ACC112 (cell line): ENCODE measurements at regions not wholly inside any gene's neighbourhood (a gene's known extent, or its start where the extent isn't known, plus 50 kb on each side); places are given as distances from the start of the nearest gene placed in this dataset.
"Not testable (repeated sequence)": the region's sequence is repeated elsewhere in the genome, so short reads cannot be mapped to it uniquely, and the experiment has no call there.

Experiments used
- H2AFZ ChIP-seq: fragments of 200-600 bp; sonication (generic); one replicate; pipeline ENCODE4 v1.6.0; 2017; ENCODE audit warnings: antibody characterized with exemption, low read length; ENCODE audit not compliant: unreplicated experiment
- H3K27ac ChIP-seq: fragments of 200-600 bp; sonication (generic); 2 replicates; pipeline ENCODE4 v1.5.1; 2014; ENCODE audit warnings: low read depth, mild to moderate bottlenecking, antibody characterized with exemption, low read length, moderate library complexity
- H3K27me3 ChIP-seq: fragments of 200-600 bp; sonication (generic); 2 replicates; pipeline ENCODE4 v1.6.1; 2014; ENCODE audit warnings: mild to moderate bottlenecking, antibody characterized with exemption, low read length, moderate library complexity, mixed read lengths; ENCODE audit not compliant: insufficient read depth
- H3K36me3 ChIP-seq: fragments of 200-600 bp; sonication (generic); 2 replicates; pipeline ENCODE4 v1.6.1; 2016; ENCODE audit warnings: mild to moderate bottlenecking, antibody characterized with exemption, low read length, moderate library complexity, mixed read lengths; ENCODE audit not compliant: insufficient read depth
- H3K4me1 ChIP-seq: fragments of 200-600 bp; sonication (generic); one replicate; pipeline ENCODE4 v1.6.1; 2016; ENCODE audit warnings: low read length, mixed read lengths; ENCODE audit not compliant: insufficient read depth, unreplicated experiment, control insufficient read depth
- H3K4me3 ChIP-seq: fragments of 200-600 bp; sonication (generic); 2 replicates; pipeline ENCODE4 v1.5.1; 2014; ENCODE audit warnings: mild to moderate bottlenecking, low read depth, low read length
- H3K79me2 ChIP-seq: fragments of 200-600 bp; sonication (generic); one replicate; pipeline ENCODE4 v1.6.0; 2016; ENCODE audit warnings: low read length; ENCODE audit not compliant: control insufficient read depth, unreplicated experiment, insufficient read depth

GRCh38 chr4:183816077-183816476 is 89.0 kb upstream of the STOX2 start:
- Histone ChIP-seq H2AFZ (no peak overlapping the region), H3K27ac (no peak overlapping the region), H3K4me1 (no peaks in the 10 kb centered on the region), H3K79me2 (no peaks in the 10 kb centered on the region), H3K27me3 (no peaks in the 10 kb centered on the region), H3K36me3 (no peaks in the 10 kb centered on the region), H3K4me3 (no peak overlapping the region)

- no peak overlapping the region for H3K4me3 ChIP-seq
- no peak overlapping the region for H3K27ac ChIP-seq
- no peaks in the 10 kb centered on the region for H3K36me3 ChIP-seq
- no peaks in the 10 kb centered on the region for H3K79me2 ChIP-seq
- H3K27me3 ChIP-seq: no peaks in the 10 kb centered on the region
- no peaks in the 10 kb centered on the region for H3K4me1 ChIP-seq
- no peak overlapping the region for H2AFZ ChIP-seq
Measured at GRCh38 chr4:183816882-183817509, 88.1 kb upstream of the STOX2 start.

GRCh38 chr4:183818591-183818990 is 86.5 kb upstream of the STOX2 start:
- H3K27me3 ChIP-seq, H2AFZ ChIP-seq, H3K36me3 ChIP-seq, H3K4me3 ChIP-seq, H3K79me2 ChIP-seq, H3K4me1 ChIP-seq, H3K27ac ChIP-seq: not testable (repeated sequence)

- Histone ChIP-seq H3K27ac (no peak overlapping the region), H3K4me1 (no peaks in the 10 kb centered on the region), H2AFZ (no peak overlapping the region), H3K79me2 (no peaks in the 10 kb centered on the region), H3K27me3 (no peaks in the 10 kb centered on the region), H3K4me3 (no peak overlapping the region), H3K36me3 (no peaks in the 10 kb centered on the region)
Measured at GRCh38 chr4:183821076-183821853, 83.8 kb upstream of the STOX2 start.

GRCh38 chr4:183823434-183823833 is 81.7 kb upstream of the STOX2 start:
- Histone ChIP-seq H3K4me3 (no peak overlapping the region), H3K4me1 (no peaks in the 10 kb centered on the region), H3K27ac (no peak overlapping the region), H3K79me2 (no peaks in the 10 kb centered on the region), H3K36me3 (no peaks in the 10 kb centered on the region), H3K27me3 (no peaks in the 10 kb centered on the region), H2AFZ (no peak overlapping the region)

- H3K27ac ChIP-seq: no peak overlapping the region
- H3K27me3 ChIP-seq: no peaks in the 10 kb centered on the region
- H3K79me2 ChIP-seq: no peaks in the 10 kb centered on the region
- no peak overlapping the region for H3K4me3 ChIP-seq
- no peaks in the 10 kb centered on the region for H3K4me1 ChIP-seq
- H2AFZ ChIP-seq: no peak overlapping the region
- no peaks in the 10 kb centered on the region for H3K36me3 ChIP-seq
Measured at GRCh38 chr4:183825346-183825745, 79.8 kb upstream of the STOX2 start.

GRCh38 chr4:183826461-183826860 is 78.6 kb upstream of the STOX2 start:
- no peaks in the 10 kb centered on the region for H3K27me3 ChIP-seq
- H3K4me1 ChIP-seq: no peaks in the 10 kb centered on the region
- no peaks in the 10 kb centered on the region for H3K79me2 ChIP-seq
- H3K36me3 ChIP-seq: no peaks in the 10 kb centered on the region
- no peak overlapping the region for H3K27ac ChIP-seq
- no peak overlapping the region for H3K4me3 ChIP-seq
- H2AFZ ChIP-seq: no peak overlapping the region

GRCh38 chr4:183828125-183828524 is 77.0 kb upstream of the STOX2 start:
- no peaks in the 10 kb centered on the region for H3K79me2 ChIP-seq
- H3K27me3 ChIP-seq: 0 out of 2 replicates have a peak, but pooled peaks cover 2% of the 10 kb centered on the region
- H3K4me1 ChIP-seq: no peaks in the 10 kb centered on the region
- H2AFZ ChIP-seq: no peak overlapping the region
- no peak overlapping the region for H3K4me3 ChIP-seq
- H3K27ac ChIP-seq: no peak overlapping the region
- no peaks in the 10 kb centered on the region for H3K36me3 ChIP-seq

GRCh38 chr4:183828839-183829238 is 76.3 kb upstream of the STOX2 start:
- no peaks in the 10 kb centered on the region for H3K79me2 ChIP-seq
- no peak overlapping the region for H3K27ac ChIP-seq
- H2AFZ ChIP-seq: no peak overlapping the region
- H3K27me3 ChIP-seq: 0 out of 2 replicates have a peak, but pooled peaks cover 2% of the 10 kb centered on the region
- no peaks in the 10 kb centered on the region for H3K36me3 ChIP-seq
- H3K4me1 ChIP-seq: no peaks in the 10 kb centered on the region
- no peak overlapping the region for H3K4me3 ChIP-seq

GRCh38 chr4:183830438-183830985 is 74.6 kb upstream of the STOX2 start:
- Histone ChIP-seq H3K4me3 (no peak overlapping the region), H3K79me2 (no peaks in the 10 kb centered on the region), H3K4me1 (no peaks in the 10 kb centered on the region), H3K27ac (no peak overlapping the region), H3K27me3 (0 out of 2 replicates have a peak, but pooled peaks cover 3% of the 10 kb centered on the region), H2AFZ (no peak overlapping the region), H3K36me3 (no peaks in the 10 kb centered on the region)

- Histone ChIP-seq H3K4me3 (no peak overlapping the region), H2AFZ (no peak overlapping the region), H3K79me2 (no peaks in the 10 kb centered on the region), H3K27ac (no peak overlapping the region), H3K36me3 (no peaks in the 10 kb centered on the region), H3K27me3 (peaks cover 8% of the 10 kb centered on the region; the same call in 1 of the 2 replicates), H3K4me1 (no peaks in the 10 kb centered on the region)
Measured at GRCh38 chr4:183831026-183831446, 74.1 kb upstream of the STOX2 start.
